HG02973 (cell line): ENCODE measurements at regions not wholly inside any gene's neighbourhood (a gene's known extent, or its start where the extent isn't known, plus 50 kb on each side); places are given as distances from the start of the nearest gene placed in this dataset.
"Not testable (repeated sequence)": the region's sequence is repeated elsewhere in the genome, so short reads cannot be mapped to it uniquely, and the experiment has no call there.

Source experiments
- ATAC-seq: cut with Tn5 transposase; IDR thresholded peaks from one replicate; pipeline ENCODE4 v1.9.1; 2021; ENCODE audit warnings: moderate library complexity; ENCODE audit not compliant: unreplicated experiment

- no peak for ATAC-seq
Measured at GRCh38 chr1:157410457-157410856, 141.9 kb downstream of the FCRL5 start.

GRCh38 chr1:157409927-157410326 lies 142.4 kb downstream of the FCRL5 start:
- no peak for ATAC-seq

GRCh38 chr1:157407917-157408525 lies 144.3 kb downstream of the FCRL5 start:
- no peak for ATAC-seq

GRCh38 chr1:157407367-157407766 lies 144.9 kb downstream of the FCRL5 start:
- ATAC-seq: no peak

- no peak for ATAC-seq
Measured at GRCh38 chr1:157405662-157406061, 146.7 kb downstream of the FCRL5 start.

- no peak for ATAC-seq
Measured at GRCh38 chr1:157404614-157405013, 147.7 kb downstream of the FCRL5 start.

- ATAC-seq: no peak
Measured at GRCh38 chr1:157404063-157404501, 148.2 kb downstream of the FCRL5 start.

- ATAC-seq: no peak
Measured at GRCh38 chr1:157403608-157404007, 148.7 kb downstream of the FCRL5 start.

- ATAC-seq: peak; percentile 62
Measured at GRCh38 chr1:157403203-157403602, 149.1 kb downstream of the FCRL5 start.

GRCh38 chr1:157400766-157401165 lies 151.5 kb downstream of the FCRL5 start:
- no peak for ATAC-seq

GRCh38 chr1:157399984-157400382 lies 152.3 kb downstream of the FCRL5 start:
- ATAC-seq: peak; percentile 75

GRCh38 chr1:157399343-157399983 lies 152.9 kb downstream of the FCRL5 start:
- ATAC-seq: no peak

GRCh38 chr1:157390651-157391050 lies 161.7 kb downstream of the FCRL5 start:
- no peak for ATAC-seq

GRCh38 chr1:157388057-157388456 lies 164.3 kb downstream of the FCRL5 start:
- no peak for ATAC-seq

- no peak for ATAC-seq
Measured at GRCh38 chr1:157384258-157384657, 168.1 kb downstream of the FCRL5 start.

- no peak for ATAC-seq
Measured at GRCh38 chr1:157382351-157382750, 170.0 kb downstream of the FCRL5 start.

- ATAC-seq: no peak
Measured at GRCh38 chr1:157380523-157380922, 171.8 kb downstream of the FCRL5 start.

GRCh38 chr1:157377280-157377713 lies 175.0 kb downstream of the FCRL5 start:
- not testable (repeated sequence) for ATAC-seq

- no peak for ATAC-seq
Measured at GRCh38 chr1:157376681-157377080, 175.6 kb downstream of the FCRL5 start.

- not testable (repeated sequence) for ATAC-seq
Measured at GRCh38 chr1:157372311-157372710, 180.0 kb downstream of the FCRL5 start.

- ATAC-seq: no peak
Measured at GRCh38 chr1:157371826-157372225, 180.5 kb downstream of the FCRL5 start.

- no peak for ATAC-seq
Measured at GRCh38 chr1:157371221-157371620, 181.1 kb downstream of the FCRL5 start.

GRCh38 chr1:157370698-157371097 lies 181.6 kb downstream of the FCRL5 start:
- no peak for ATAC-seq
